Hepatocyte (in vitro differentiated cells): ENCODE measurements at regions not wholly inside any gene's neighbourhood (a gene's known extent, or its start where the extent isn't known, plus 50 kb on each side); places are given as distances from the start of the nearest gene placed in this dataset.

Source experiments
- DNase-seq: peaks from one replicate; pipeline ENCODE4 v3.0.0-alpha.2; 2016; ENCODE audit warnings: low spot score
- H2AFZ ChIP-seq: fragments of 200-600 bp; sonication (generic); 2 replicates; pipeline ENCODE4 v1.6.0; 2016; ENCODE audit warnings: antibody characterized with exemption, mild to moderate bottlenecking
- H3K27ac ChIP-seq: fragments of 200-600 bp; sonication (generic); 2 replicates; pipeline ENCODE4 v1.5.1; 2016; ENCODE audit warnings: mild to moderate bottlenecking
- H3K27me3 ChIP-seq: fragments of 200-600 bp; sonication (generic); 2 replicates; pipeline ENCODE4 v1.6.1; 2016
- H3K36me3 ChIP-seq: fragments of 200-600 bp; sonication (generic); replicated peaks from 2 replicates; pipeline ENCODE4 v1.5.1; 2016; ENCODE audit warnings: low read depth; ENCODE audit not compliant: insufficient read depth
- H3K4me1 ChIP-seq: fragments of 200-600 bp; sonication (generic); 2 replicates; pipeline ENCODE4 v1.5.1; 2016; ENCODE audit warnings: mild to moderate bottlenecking, moderate library complexity; ENCODE audit not compliant: insufficient read depth
- H3K4me2 ChIP-seq: fragments of 200-600 bp; sonication (generic); 2 replicates; pipeline ENCODE4 v1.6.0; 2016
- H3K4me3 ChIP-seq: fragments of 200-600 bp; sonication (generic); 2 replicates; pipeline ENCODE4 v1.5.1; 2016; ENCODE audit warnings: mild to moderate bottlenecking
- H3K79me2 ChIP-seq: fragments of 200-600 bp; sonication (generic); 2 replicates; pipeline ENCODE4 v1.6.0; 2017; ENCODE audit warnings: mild to moderate bottlenecking
- H3K9me2 ChIP-seq: fragments of 200-600 bp; sonication (generic); replicated peaks from 2 replicates; pipeline ENCODE4 v1.6.0; 2017; ENCODE audit warnings: mild to moderate bottlenecking; ENCODE audit not compliant: insufficient read depth
- H3K9me3 ChIP-seq: fragments of 200-600 bp; sonication (generic); 2 replicates; pipeline ENCODE4 v1.5.1; 2016; ENCODE audit warnings: low read depth, mild to moderate bottlenecking
- H4K20me1 ChIP-seq: fragments of 200-600 bp; sonication (generic); 2 replicates; pipeline ENCODE4 v1.6.0; 2016; ENCODE audit warnings: mild to moderate bottlenecking; ENCODE audit not compliant: insufficient read depth, poor library complexity, severe bottlenecking
- CTCF ChIP-seq: fragments of 200-600 bp; sonication (generic); IDR thresholded peaks from 2 replicates; pipeline ENCODE4 v1.5.1; 2016; ENCODE audit warnings: antibody characterized with exemption, mild to moderate bottlenecking; ENCODE audit not compliant: poor library complexity
- EZH2 ChIP-seq: fragments of 200-600 bp; sonication (generic); IDR thresholded peaks from 2 replicates; pipeline ENCODE4 v1.6.1; 2016; ENCODE audit warnings: antibody characterized with exemption, mild to moderate bottlenecking, borderline replicate concordance
- EZH2phosphoT487 ChIP-seq: fragments of 200-600 bp; sonication (generic); IDR thresholded peaks from one replicate; pipeline ENCODE4 v1.6.1; 2018; ENCODE audit warnings: antibody characterized with exemption, mild to moderate bottlenecking, low read depth, moderate library complexity; ENCODE audit not compliant: unreplicated experiment, severe bottlenecking
- WGBS: methylation state at CpG from one replicate; pipeline ENCODE4 v1.1.6; 2016; ENCODE audit warnings: low lambda C conversion rate; ENCODE audit errors: missing lambda C conversion rate; 5-methylcytosine and 5-hydroxymethylcytosine counted together

DNA sequence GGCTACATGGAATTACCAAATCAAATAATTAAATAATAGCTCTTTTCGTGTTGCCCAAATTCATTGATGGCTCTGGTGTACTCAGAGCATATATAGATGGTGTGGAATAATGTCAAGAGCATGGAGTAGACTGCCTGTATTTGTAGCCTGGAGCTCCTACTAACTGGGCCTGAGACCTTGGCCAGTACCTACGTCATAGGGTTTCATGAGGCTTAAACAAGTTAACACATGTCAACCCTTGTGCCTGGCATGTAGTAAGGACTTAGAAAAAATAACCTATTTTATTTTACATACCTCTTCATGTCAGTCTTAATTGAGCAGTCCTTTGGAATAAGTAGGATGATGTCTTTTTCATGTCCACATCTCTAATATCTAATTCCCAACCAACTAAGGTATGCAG lies 223.7 kb upstream of the DPH6 start:
- no peak overlapping the region for H3K4me3 ChIP-seq
- no peaks in the 10 kb centered on the region for H3K79me2 ChIP-seq
- H3K36me3 ChIP-seq: no peaks in the 10 kb centered on the region
- TF ChIP-seq EZH2phosphoT487 (no peak), EZH2 (no peak), CTCF (no peak)
- H3K4me2 ChIP-seq: no peak overlapping the region
- H3K9me2 ChIP-seq: no peaks in the 10 kb centered on the region
- no peaks in the 10 kb centered on the region for H3K27me3 ChIP-seq
- no peak overlapping the region for H2AFZ ChIP-seq
- H3K4me1 ChIP-seq: peaks cover 4% of the 10 kb centered on the region
- no peaks in the 10 kb centered on the region for H4K20me1 ChIP-seq
- no peaks in the 10 kb centered on the region for H3K9me3 ChIP-seq
- no peak for DNase-seq
- WGBS: 97% methylated on average over 2 of the region's 2 CpGs
- H3K27ac ChIP-seq: no peak overlapping the region

GRCh38 chr15:35771746-35772442 lies 225.9 kb upstream of the DPH6 start:
- TF ChIP-seq EZH2phosphoT487 (no peak), EZH2 (no peak), CTCF (no peak)
- Histone ChIP-seq H3K27ac (no peak overlapping the region), H3K36me3 (no peaks in the 10 kb centered on the region), H4K20me1 (no peaks in the 10 kb centered on the region), H3K9me2 (no peaks in the 10 kb centered on the region), H3K4me2 (no peak overlapping the region), H3K27me3 (no peaks in the 10 kb centered on the region), H3K79me2 (no peaks in the 10 kb centered on the region), H3K4me3 (no peak overlapping the region), H3K4me1 (no peaks in the 10 kb centered on the region), H2AFZ (no peak overlapping the region), H3K9me3 (no peaks in the 10 kb centered on the region)
- no peak for DNase-seq
- WGBS: 72% methylated on average over 5 of the region's 5 CpGs

GRCh38 chr15:35774653-35775052 lies 228.7 kb upstream of the DPH6 start:
- Histone ChIP-seq H3K27me3 (no peaks in the 10 kb centered on the region), H3K4me3 (no peak overlapping the region), H2AFZ (no peak overlapping the region), H4K20me1 (no peaks in the 10 kb centered on the region), H3K4me2 (no peak overlapping the region), H3K9me3 (no peaks in the 10 kb centered on the region), H3K4me1 (no peaks in the 10 kb centered on the region), H3K27ac (no peak overlapping the region), H3K36me3 (no peaks in the 10 kb centered on the region), H3K9me2 (no peaks in the 10 kb centered on the region), H3K79me2 (no peaks in the 10 kb centered on the region)
- DNase-seq: no peak
- 95% methylated on average over 8 of the region's 8 CpGs for WGBS
- no peak for TF ChIP-seq CTCF
- TF ChIP-seq EZH2phosphoT487: no peak
